Right lobe of liver (tissue), 4 donors: ENCODE measurements at regions not wholly inside any gene's neighbourhood (a gene's known extent, or its start where the extent isn't known, plus 50 kb on each side); places are given as distances from the start of the nearest gene placed in this dataset.

Source experiments
- CTCF ChIP-seq, 4 donors: fragments of 200-600 bp in 3 of 4; fragments of 450-650 bp in 1 of 4; IDR thresholded peaks; one replicate each; pipeline versions ENCODE4 v1.5.1 to v1.8.0; 2016 to 2022; ENCODE audit warnings: antibody characterized with exemption in 4 of 4, mild to moderate bottlenecking in 2 of 4
- POLR2A ChIP-seq: fragments of 450-650 bp; IDR thresholded peaks from one replicate; pipeline ENCODE4 v1.6.1; 2017; ENCODE audit warnings: antibody characterized with exemption, mild to moderate bottlenecking
- donor health status: DM: no; HTN: no; CAD: no.
- donor health status: DM: no; HTN: no; CAD: no.
- donor health status: DM: no; HTN: yes; CAD: no.

- TF ChIP-seq CTCF (IDR thresholded peaks at IDR 0.05) (no peak), POLR2A (no peak)
Observed at GRCh38 chr4:100113732-100114131, 76.5 kb downstream of the DDIT4L start.
